Neuronal stem cell (in vitro differentiated cells): ENCODE measurements at regions not wholly inside any gene's neighbourhood (a gene's known extent, or its start where the extent isn't known, plus 50 kb on each side); places are given as distances from the start of the nearest gene placed in this dataset.

Experiments used
- DNase-seq: peaks from one replicate; pipeline ENCODE4 v3.0.0-alpha.2; 2013; ENCODE audit warnings: low spot score
- H2AFZ ChIP-seq: one replicate; pipeline ENCODE4 v1.6.1; 2013; ENCODE audit warnings: mild to moderate bottlenecking, low read length, inconsistent platforms
- H2AK5ac ChIP-seq: 2 replicates; pipeline ENCODE4 v1.6.1; 2013; ENCODE audit warnings: low read depth, mild to moderate bottlenecking, inconsistent platforms, low read length, moderate library complexity, mixed read lengths
- H2BK120ac ChIP-seq: 2 replicates; pipeline ENCODE4 v1.6.1; 2013; ENCODE audit warnings: low read depth, mild to moderate bottlenecking, inconsistent platforms, low read length, moderate library complexity, mixed read lengths
- H2BK12ac ChIP-seq: one replicate; pipeline ENCODE4 v1.6.1; 2013; ENCODE audit warnings: low read length, inconsistent platforms
- H2BK15ac ChIP-seq: 2 replicates; pipeline ENCODE4 v1.6.1; 2013; ENCODE audit warnings: mild to moderate bottlenecking, low read length, inconsistent platforms, mixed read lengths
- H2BK5ac ChIP-seq: one replicate; pipeline ENCODE4 v1.6.1; 2013; ENCODE audit warnings: inconsistent platforms, mild to moderate bottlenecking, low read length, moderate library complexity
- H3K14ac ChIP-seq: one replicate; pipeline ENCODE4 v1.6.1; 2013; ENCODE audit warnings: low read length, inconsistent platforms
- H3K18ac ChIP-seq: 2 replicates; pipeline ENCODE4 v1.6.1; 2013; ENCODE audit warnings: low read length, inconsistent platforms
- H3K23ac ChIP-seq: 2 replicates; pipeline ENCODE4 v1.6.1; 2013; ENCODE audit warnings: low read depth, mild to moderate bottlenecking, mixed read lengths, low read length, inconsistent platforms; ENCODE audit not compliant: poor library complexity
- H3K27ac ChIP-seq: replicated peaks from 3 replicates; pipeline ENCODE4 v1.5.1; 2013; ENCODE audit warnings: low read length, inconsistent platforms
- H3K27me3 ChIP-seq, 3 experiments: 2 replicates each; pipeline ENCODE4 v1.6.1; 2013; ENCODE audit warnings: low read length in 3 of 3, mild to moderate bottlenecking in 2 of 3, inconsistent platforms in 1 of 3, low read depth in 1 of 3, mixed read lengths in 1 of 3, moderate library complexity in 1 of 3; ENCODE audit not compliant: control insufficient read depth in 3 of 3, insufficient read depth in 3 of 3
- H3K36me3 ChIP-seq, 2 donors: replicated peaks in 1 of 2; 2 replicates each; pipeline ENCODE4 v1.6.1; 2013; ENCODE audit warnings: low read length in 2 of 2; ENCODE audit not compliant: control insufficient read depth in 2 of 2, insufficient read depth in 2 of 2
- H3K4ac ChIP-seq: 2 replicates; pipeline ENCODE4 v1.6.1; 2013; ENCODE audit warnings: inconsistent platforms, mild to moderate bottlenecking, low read length, moderate library complexity
- H3K4me1 ChIP-seq, 2 donors: 1 replicate in 1 of 2; 2 replicates in 1 of 2; pipeline ENCODE4 v1.6.1; 2013; ENCODE audit warnings: low read length in 2 of 2, low read depth in 1 of 2; ENCODE audit not compliant: control insufficient read depth in 2 of 2, insufficient read depth in 1 of 2
- H3K4me2 ChIP-seq: one replicate; pipeline ENCODE4 v1.6.1; 2013; ENCODE audit warnings: mild to moderate bottlenecking, low read length, inconsistent platforms; ENCODE audit not compliant: insufficient read depth, poor library complexity, severe bottlenecking
- H3K4me3 ChIP-seq, 2 donors: 2 replicates each; pipeline ENCODE4 v1.5.1; 2013; ENCODE audit warnings: low read length in 2 of 2, mild to moderate bottlenecking in 2 of 2, inconsistent platforms in 1 of 2, moderate library complexity in 1 of 2
- H3K79me1 ChIP-seq: one replicate; pipeline ENCODE4 v1.6.1; 2013; ENCODE audit warnings: low read depth, mild to moderate bottlenecking, inconsistent platforms, low read length, moderate library complexity
- H3K9ac ChIP-seq: one replicate; pipeline ENCODE4 v1.6.1; 2013; ENCODE audit warnings: mild to moderate bottlenecking, low read depth, low read length, inconsistent platforms; ENCODE audit not compliant: poor library complexity
- H3K9me3 ChIP-seq, 2 donors: replicated peaks in 1 of 2; 2 replicates each; pipeline versions ENCODE3 to v1.6.1; 2013; ENCODE audit warnings: low read length in 2 of 2, mild to moderate bottlenecking in 2 of 2, inconsistent platforms in 1 of 2, low read depth in 1 of 2, mixed read lengths in 1 of 2, moderate library complexity in 1 of 2; ENCODE audit not compliant: control insufficient read depth in 2 of 2, insufficient read depth in 1 of 2
- H4K8ac ChIP-seq: one replicate; pipeline ENCODE4 v1.6.1; 2013; ENCODE audit warnings: low read depth, mild to moderate bottlenecking, inconsistent platforms, low read length, moderate library complexity
- H4K91ac ChIP-seq: one replicate; pipeline ENCODE4 v1.6.1; 2013; ENCODE audit warnings: low read length, low read depth, mild to moderate bottlenecking, inconsistent platforms; ENCODE audit not compliant: poor library complexity
- WGBS, 2 donors: extraction: QIAGEN DNeasy Blood & Tissue Kit; methylation state at CpG; one replicate each; pipeline ENCODE4 v1.1.7; 2013; ENCODE audit warnings: missing lambda C conversion rate in 2 of 2, mixed read lengths in 1 of 2; ENCODE audit not compliant: insufficient read length in 2 of 2, insufficient replicate concordance in 1 of 2; ENCODE audit errors: extremely low coverage in 2 of 2; 5-methylcytosine and 5-hydroxymethylcytosine counted together

- peak overlapping the region; percentile 76 for H2AFZ ChIP-seq
- H3K4me2 ChIP-seq, result peak overlapping the region; percentile 80
- peak overlapping the region; percentile 86 for H3K9ac ChIP-seq
- no peak overlapping the region for H3K27ac ChIP-seq
- H3K18ac ChIP-seq, result peak overlapping the region; percentile 91
- peaks cover 0 to 50% (median 0%) of the 10 kb centered on the region in 3 experiments for H3K27me3 ChIP-seq
- peak overlapping the region; percentile 86 for H2BK12ac ChIP-seq
- H2AK5ac ChIP-seq, result no peak overlapping the region
- no peaks in the 10 kb centered on the region for H3K36me3 ChIP-seq
- no peak overlapping the region for H3K4ac ChIP-seq
- H2BK5ac ChIP-seq, result peak overlapping the region; percentile 71
- H3K23ac ChIP-seq, result no peak overlapping the region
- no peaks in the 10 kb centered on the region for H3K79me1 ChIP-seq
- H4K8ac ChIP-seq, result no peak overlapping the region
- no peaks in the 10 kb centered on the region for H3K9me3 ChIP-seq
- no CpG with 5 or more reads among the region's 65 CpGs for WGBS, 2 donors
- H3K14ac ChIP-seq, result peak overlapping the region; percentile 89
- peak overlapping the region; percentile 33 to 85 for H3K4me3 ChIP-seq
- DNase-seq, result peak; percentile 70
- peak overlapping the region; percentile 67 for H2BK15ac ChIP-seq
- H4K91ac ChIP-seq, result no peak overlapping the region
- peak overlapping the region; percentile 93 for H2BK120ac ChIP-seq
- no peaks in the 10 kb centered on the region for H3K4me1 ChIP-seq
These were observed 370.3 kb upstream of the SMIM31 start for GRCh38 chr4:164383358-164384220.

- Histone ChIP-seq H3K18ac (no peak overlapping the region), H3K36me3 (no peaks in the 10 kb centered on the region), H2AK5ac (no peak overlapping the region), H3K23ac (no peak overlapping the region), H2BK5ac (no peak overlapping the region), H3K9ac (no peak overlapping the region), H3K4ac (no peak overlapping the region), H4K8ac (no peak overlapping the region), H3K27me3 (peaks cover 0 to 50% (median 0%) of the 10 kb centered on the region in 3 experiments), H2AFZ (no peak overlapping the region), H3K27ac (no peak overlapping the region), H2BK12ac (no peak overlapping the region), H2BK15ac (no peak overlapping the region), H3K4me2 (no peak overlapping the region), H2BK120ac (no peak overlapping the region), H3K79me1 (no peaks in the 10 kb centered on the region), H3K9me3 (no peaks in the 10 kb centered on the region), H3K4me3 (no peak overlapping the region), H4K91ac (no peak overlapping the region), H3K4me1 (no peaks in the 10 kb centered on the region), H3K14ac (no peak overlapping the region)
- DNase-seq, result no peak
- WGBS, 2 donors, result no CpG with 5 or more reads among the region's 8 CpGs
These were observed 369.5 kb upstream of the SMIM31 start for GRCh38 chr4:164384416-164384815.

GRCh38 chr4:164396439-164396838 is 357.5 kb upstream of the SMIM31 start:
- WGBS, 2 donors, result no CpG with 5 or more reads among the region's 4 CpGs
- no peak overlapping the region for H2AFZ ChIP-seq
- no peak overlapping the region for H3K4ac ChIP-seq
- no peak overlapping the region for H2BK12ac ChIP-seq
- H3K4me2 ChIP-seq, result no peak overlapping the region
- no peak overlapping the region for H2BK120ac ChIP-seq
- no peaks in the 10 kb centered on the region for H3K4me1 ChIP-seq
- no peak overlapping the region for H2BK15ac ChIP-seq
- H2AK5ac ChIP-seq, result no peak overlapping the region
- H3K27ac ChIP-seq, result no peak overlapping the region
- H4K91ac ChIP-seq, result no peak overlapping the region
- no peak overlapping the region for H4K8ac ChIP-seq
- H3K23ac ChIP-seq, result no peak overlapping the region
- no peaks in the 10 kb centered on the region for H3K36me3 ChIP-seq
- H3K9me3 ChIP-seq, result no peaks in the 10 kb centered on the region
- no peak for DNase-seq
- H3K9ac ChIP-seq, result no peak overlapping the region
- no peak overlapping the region for H3K4me3 ChIP-seq
- no peaks in the 10 kb centered on the region for H3K79me1 ChIP-seq
- H3K27me3 ChIP-seq, result no peaks in the 10 kb centered on the region
- H2BK5ac ChIP-seq, result no peak overlapping the region
- H3K18ac ChIP-seq, result no peak overlapping the region
- H3K14ac ChIP-seq, result no peak overlapping the region

- no peak overlapping the region for H3K14ac ChIP-seq
- H3K9ac ChIP-seq, result no peak overlapping the region
- no peak overlapping the region for H3K27ac ChIP-seq
- H3K4me2 ChIP-seq, result no peak overlapping the region
- H3K18ac ChIP-seq, result no peak overlapping the region
- no peaks in the 10 kb centered on the region for H3K4me1 ChIP-seq
- H2BK12ac ChIP-seq, result no peak overlapping the region
- no peak overlapping the region for H3K4ac ChIP-seq
- H2AFZ ChIP-seq, result no peak overlapping the region
- no peaks in the 10 kb centered on the region for H3K9me3 ChIP-seq
- H4K8ac ChIP-seq, result no peak overlapping the region
- no peak overlapping the region for H3K23ac ChIP-seq
- H3K79me1 ChIP-seq, result no peaks in the 10 kb centered on the region
- H2AK5ac ChIP-seq, result no peak overlapping the region
- H2BK120ac ChIP-seq, result no peak overlapping the region
- no CpG with 5 or more reads among the region's 1 CpG for WGBS, 2 donors
- no peak overlapping the region for H4K91ac ChIP-seq
- H3K27me3 ChIP-seq, result no peaks in the 10 kb centered on the region
- no peak overlapping the region for H2BK5ac ChIP-seq
- H3K4me3 ChIP-seq, result no peak overlapping the region
- H3K36me3 ChIP-seq, result no peaks in the 10 kb centered on the region
- no peak overlapping the region for H2BK15ac ChIP-seq
- DNase-seq, result no peak
These were observed 351.4 kb upstream of the SMIM31 start for GRCh38 chr4:164402554-164402953.
